Muscle layer of colon (tissue), 2 donors: ENCODE measurements at regions not wholly inside any gene's neighbourhood (a gene's known extent, or its start where the extent isn't known, plus 50 kb on each side); places are given as distances from the start of the nearest gene placed in this dataset.

ENCODE experiments used
- H3K27ac ChIP-seq: one replicate; pipeline ENCODE4 v1.7.0; 2013; ENCODE audit warnings: low read depth, mild to moderate bottlenecking, low read length, moderate library complexity
- H3K27me3 ChIP-seq, 2 donors: one replicate each; pipeline ENCODE4 v1.7.0; 2013; ENCODE audit warnings: low read length in 2 of 2, mild to moderate bottlenecking in 2 of 2; ENCODE audit not compliant: insufficient read depth in 2 of 2, control insufficient read depth in 1 of 2
- H3K36me3 ChIP-seq: one replicate; pipeline ENCODE4 v1.7.0; 2013; ENCODE audit warnings: mild to moderate bottlenecking, low read length; ENCODE audit not compliant: insufficient read depth
- H3K4me1 ChIP-seq: one replicate; pipeline ENCODE4 v1.7.0; 2013; ENCODE audit warnings: mild to moderate bottlenecking, low read length; ENCODE audit not compliant: insufficient read depth
- H3K4me3 ChIP-seq, 2 donors: one replicate each; pipeline ENCODE4 v1.7.0; 2013; ENCODE audit warnings: low read length in 2 of 2, low read depth in 1 of 2, mild to moderate bottlenecking in 1 of 2, moderate library complexity in 1 of 2
- H3K9ac ChIP-seq: one replicate; pipeline ENCODE4 v1.7.0; 2013; ENCODE audit warnings: low read length
- H3K9me3 ChIP-seq: one replicate; pipeline ENCODE4 v1.7.0; 2013; ENCODE audit warnings: mild to moderate bottlenecking, low read length
- donor health status: abdominal sarcoma.
- donor health status: Adenocarcinoma of cecum.

DNA sequence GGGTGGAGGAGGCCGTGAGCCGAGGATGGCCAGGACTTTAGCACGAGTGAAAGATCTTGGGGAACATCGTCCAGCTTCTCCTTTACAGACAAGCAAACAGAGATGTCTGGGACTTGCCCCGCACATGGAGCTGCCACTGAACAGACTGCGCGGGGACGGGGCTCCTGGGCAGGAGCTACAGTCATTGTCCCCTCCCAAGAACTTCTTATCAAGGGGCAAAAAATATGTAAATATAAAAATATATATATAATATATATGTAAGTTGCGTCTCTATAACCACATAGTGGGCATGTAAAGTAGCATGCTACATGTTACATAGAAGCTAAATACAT, 245.0 kb upstream of the SALL3 start:
- no peak overlapping the region for H3K4me3 ChIP-seq
- no peak overlapping the region for H3K9ac ChIP-seq
- H3K27ac ChIP-seq: no peak overlapping the region

DNA sequence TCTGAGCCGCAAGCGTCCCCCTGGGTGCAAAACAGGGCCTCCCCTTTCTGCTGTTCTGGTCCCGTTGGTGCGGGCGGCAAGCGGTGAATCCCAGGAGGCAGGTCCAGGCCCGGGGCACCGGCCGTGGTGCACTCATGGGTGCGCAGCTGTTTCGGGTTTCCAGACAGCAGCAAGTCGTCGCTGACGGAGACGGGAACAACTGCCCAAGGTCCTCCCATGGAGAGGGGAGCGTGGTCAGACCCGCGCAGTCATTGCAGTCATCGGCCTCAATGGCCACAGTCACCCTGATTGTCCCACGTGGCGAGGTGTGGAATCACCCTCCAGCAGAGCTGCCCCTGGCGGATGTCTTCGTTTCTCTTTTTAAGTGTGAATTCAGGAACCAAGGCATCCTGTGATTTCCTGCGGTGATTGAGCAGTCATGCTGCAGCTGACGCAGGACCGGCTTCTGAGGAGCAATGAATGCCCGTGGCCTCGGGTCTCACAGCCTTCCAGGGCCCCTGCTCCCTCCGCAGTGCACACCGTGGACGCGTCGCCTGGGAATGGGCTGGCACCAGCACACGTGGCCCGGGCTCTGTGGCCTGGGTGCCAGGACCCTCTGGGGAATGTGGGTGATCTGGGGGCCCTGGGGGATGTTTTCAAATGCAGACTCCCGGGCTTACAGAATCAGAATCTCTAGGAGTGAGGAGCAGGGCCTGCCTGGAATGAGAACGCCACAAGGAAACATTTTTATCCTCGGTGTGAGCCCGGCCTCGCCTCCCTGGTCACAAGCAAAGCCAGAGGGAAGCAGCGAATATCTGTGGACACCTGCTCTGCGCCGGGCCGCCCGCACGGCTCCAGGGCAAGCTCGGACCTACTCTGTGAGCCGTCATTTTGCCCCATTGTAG, 244.2 kb upstream of the SALL3 start:
- Histone ChIP-seq H3K36me3 (no peaks in the 10 kb centered on the region), H3K27me3 (peaks cover 0 to 12% of the 10 kb centered on the region in 2 donors), H3K4me1 (no peaks in the 10 kb centered on the region), H3K4me3 (no peak overlapping the region), H3K27ac (no peak overlapping the region), H3K9ac (no peak overlapping the region), H3K9me3 (no peaks in the 10 kb centered on the region)

More for the DNA sequence above, 245.0 kb upstream of the SALL3 start:
- Histone ChIP-seq H3K9me3 (no peaks in the 10 kb centered on the region), H3K36me3 (no peaks in the 10 kb centered on the region), H3K4me1 (no peaks in the 10 kb centered on the region), H3K27me3 (peaks cover 0 to 12% of the 10 kb centered on the region in 2 donors)

DNA sequence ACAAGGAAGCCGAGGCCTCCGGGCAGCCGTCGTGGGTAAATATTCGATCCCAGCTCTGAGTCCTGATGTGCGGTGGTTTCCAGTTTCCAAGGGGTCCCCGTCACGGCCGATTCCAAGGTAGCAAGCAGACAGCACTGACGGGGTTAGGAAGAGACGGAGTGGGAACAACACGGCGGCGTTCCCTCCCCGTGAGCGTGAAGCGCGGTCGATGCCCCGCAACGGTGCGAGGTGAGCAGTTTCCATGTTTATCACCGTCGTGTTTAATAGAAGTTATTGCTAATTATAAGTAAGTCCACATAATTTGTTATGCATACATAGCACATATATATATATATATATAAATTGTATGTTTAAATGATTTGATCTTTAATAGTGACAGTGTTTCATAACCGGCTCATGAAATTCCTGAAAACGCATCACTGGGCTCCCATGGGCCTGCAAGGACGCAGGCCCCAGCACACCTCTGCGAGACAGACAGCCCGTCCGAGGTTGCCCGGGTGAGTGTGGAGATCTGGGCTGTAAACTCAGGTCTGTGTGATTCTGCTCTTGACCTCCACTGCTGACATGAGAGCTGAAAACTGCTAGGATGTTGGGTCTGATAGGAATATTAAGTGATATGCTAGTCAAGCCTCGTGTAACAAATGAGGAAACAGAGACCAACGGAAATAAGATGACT, 243.5 kb upstream of the SALL3 start:
- H3K36me3 ChIP-seq: no peaks in the 10 kb centered on the region
- H3K9ac ChIP-seq: no peak overlapping the region
- no peaks in the 10 kb centered on the region for H3K9me3 ChIP-seq
- no peaks in the 10 kb centered on the region for H3K4me1 ChIP-seq
- no peak overlapping the region for H3K4me3 ChIP-seq
- H3K27me3 ChIP-seq: peaks cover 0 to 12% of the 10 kb centered on the region in 2 donors
- H3K27ac ChIP-seq: no peak overlapping the region

DNA sequence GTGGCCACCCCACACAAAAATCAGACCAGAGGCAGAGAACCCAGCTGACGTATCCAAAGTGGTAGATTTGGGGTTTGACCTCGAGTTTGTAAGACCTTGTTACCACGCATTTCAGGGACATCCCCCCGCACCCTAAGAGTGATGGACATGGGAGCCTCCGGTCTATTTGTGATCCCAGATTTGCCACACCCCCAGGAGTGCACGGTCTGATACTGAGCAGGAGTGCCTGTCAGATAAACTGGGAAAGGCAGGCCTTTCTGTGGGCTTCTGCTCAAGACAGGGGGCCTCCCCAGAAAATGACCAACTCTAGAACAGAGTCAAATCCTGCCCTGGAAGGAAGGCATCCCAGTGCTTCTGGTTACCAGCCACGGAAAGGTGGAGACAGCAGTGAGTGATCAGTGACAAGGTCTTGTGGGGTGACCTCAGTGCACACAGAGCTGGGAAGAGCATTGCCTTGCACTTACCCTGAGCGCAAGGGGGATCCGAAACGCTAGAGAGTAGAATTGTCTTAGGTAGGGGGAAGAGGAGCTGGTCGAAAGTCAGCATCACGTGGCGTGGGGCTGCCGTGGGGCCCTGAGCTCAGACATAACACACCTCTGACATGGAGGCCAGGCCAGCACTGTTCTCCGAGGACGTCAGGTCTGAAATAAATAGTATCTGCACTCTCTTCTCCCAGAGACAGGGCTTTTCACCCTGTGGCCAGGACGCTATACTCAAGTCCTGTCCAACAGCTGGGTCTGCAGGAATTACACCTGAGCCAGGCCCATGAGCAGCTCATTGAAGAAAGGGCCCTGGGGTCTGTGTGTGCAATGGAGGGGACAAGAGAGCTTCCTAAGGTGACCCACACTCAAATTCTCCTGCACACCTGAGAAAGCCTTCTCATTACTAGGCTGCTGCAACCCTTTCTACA, 242.4 kb upstream of the SALL3 start:
- Histone ChIP-seq H3K4me3 (no peak overlapping the region), H3K4me1 (no peaks in the 10 kb centered on the region), H3K9ac (no peak overlapping the region), H3K27me3 (peaks cover 0 to 5% of the 10 kb centered on the region in 2 donors), H3K27ac (no peak overlapping the region), H3K9me3 (no peaks in the 10 kb centered on the region), H3K36me3 (no peaks in the 10 kb centered on the region)

GRCh38 chr18:78738076-78738690, 241.4 kb upstream of the SALL3 start:
- no peaks in the 10 kb centered on the region for H3K4me1 ChIP-seq
- H3K27me3 ChIP-seq: no peaks in the 10 kb centered on the region
- no peak overlapping the region for H3K9ac ChIP-seq
- H3K36me3 ChIP-seq: no peaks in the 10 kb centered on the region
- no peak overlapping the region for H3K27ac ChIP-seq
- no peaks in the 10 kb centered on the region for H3K9me3 ChIP-seq
- H3K4me3 ChIP-seq: no peak overlapping the region

DNA sequence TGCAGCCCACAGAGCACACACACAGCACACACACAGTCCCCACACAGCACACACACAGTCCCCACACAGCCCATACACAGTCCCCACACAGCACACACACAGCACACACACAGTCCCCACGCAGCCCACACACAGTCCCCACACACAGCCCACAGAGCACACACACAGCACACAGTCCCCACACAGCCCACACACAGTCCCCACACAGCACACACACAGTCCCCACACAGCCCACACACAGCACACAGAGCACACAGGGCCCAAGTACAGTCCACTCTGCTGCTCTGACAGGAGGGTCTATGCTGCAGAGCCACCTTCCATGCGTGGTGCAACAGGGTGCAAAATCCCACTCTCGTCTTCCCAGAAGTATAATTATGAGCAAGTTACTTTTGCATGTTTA, 240.5 kb upstream of the SALL3 start:
- Histone ChIP-seq H3K9ac (no peak overlapping the region), H3K9me3 (no peaks in the 10 kb centered on the region), H3K4me1 (no peaks in the 10 kb centered on the region)

GRCh38 chr18:78739882-78740677, 239.5 kb upstream of the SALL3 start:
- Histone ChIP-seq H3K4me3 (no peak overlapping the region), H3K9me3 (no peaks in the 10 kb centered on the region), H3K27ac (no peak overlapping the region), H3K27me3 (no peaks in the 10 kb centered on the region), H3K9ac (no peak overlapping the region), H3K4me1 (no peaks in the 10 kb centered on the region), H3K36me3 (no peaks in the 10 kb centered on the region)

More for the DNA sequence above, 240.5 kb upstream of the SALL3 start:
- Histone ChIP-seq H3K27ac (no peak overlapping the region), H3K27me3 (no peaks in the 10 kb centered on the region), H3K4me3 (no peak overlapping the region), H3K36me3 (no peaks in the 10 kb centered on the region)

GRCh38 chr18:78740876-78741275, 238.7 kb upstream of the SALL3 start:
- Histone ChIP-seq H3K27me3 (no peaks in the 10 kb centered on the region), H3K36me3 (no peaks in the 10 kb centered on the region), H3K4me3 (no peak overlapping the region), H3K9ac (no peak overlapping the region), H3K27ac (no peak overlapping the region), H3K4me1 (no peaks in the 10 kb centered on the region), H3K9me3 (no peaks in the 10 kb centered on the region)

DNA sequence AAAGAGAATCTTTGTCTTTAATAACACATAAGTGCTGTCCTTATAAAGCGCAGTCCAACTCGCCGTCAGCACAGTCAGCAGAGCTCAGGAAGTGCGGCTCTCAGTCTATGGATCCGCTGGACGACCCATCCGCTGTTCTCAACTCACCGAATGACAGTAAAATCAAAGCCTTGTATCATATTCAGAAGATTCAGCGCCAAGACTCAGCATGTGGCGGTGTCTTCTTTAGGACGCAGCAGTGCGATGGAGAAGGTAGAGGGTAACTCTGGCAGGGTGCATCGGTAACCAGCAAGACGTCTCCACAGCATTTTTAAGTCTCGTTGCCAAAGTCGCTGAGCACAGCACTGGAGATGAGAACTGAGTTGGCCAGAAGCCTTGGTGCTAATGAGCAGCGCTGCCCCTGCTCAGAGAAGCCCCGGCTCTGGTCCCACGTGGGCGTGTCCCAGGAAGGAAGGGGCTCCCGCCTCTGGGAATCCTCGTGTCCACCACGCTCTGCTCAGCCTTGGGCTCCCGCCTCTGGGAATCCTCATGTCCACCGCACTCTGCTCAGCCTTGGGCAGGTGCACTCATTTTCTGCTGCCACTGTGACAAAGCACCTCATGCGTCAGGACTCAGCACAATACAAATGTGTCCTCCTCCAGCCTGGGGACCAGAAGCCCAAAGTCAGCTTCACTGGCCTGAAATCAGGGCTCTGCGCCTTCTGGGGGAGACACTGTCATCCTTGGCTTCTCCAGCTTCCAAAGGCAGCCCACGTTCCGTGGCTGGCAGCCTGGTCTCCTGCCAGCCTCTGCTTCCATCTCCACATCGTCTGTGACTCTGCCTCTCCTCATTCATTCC, 238.0 kb upstream of the SALL3 start:
- no peaks in the 10 kb centered on the region for H3K27me3 ChIP-seq
- no peaks in the 10 kb centered on the region for H3K4me1 ChIP-seq
- no peak overlapping the region for H3K9ac ChIP-seq
- H3K36me3 ChIP-seq: no peaks in the 10 kb centered on the region
- no peaks in the 10 kb centered on the region for H3K9me3 ChIP-seq
- H3K27ac ChIP-seq: no peak overlapping the region
- H3K4me3 ChIP-seq: no peak overlapping the region

DNA sequence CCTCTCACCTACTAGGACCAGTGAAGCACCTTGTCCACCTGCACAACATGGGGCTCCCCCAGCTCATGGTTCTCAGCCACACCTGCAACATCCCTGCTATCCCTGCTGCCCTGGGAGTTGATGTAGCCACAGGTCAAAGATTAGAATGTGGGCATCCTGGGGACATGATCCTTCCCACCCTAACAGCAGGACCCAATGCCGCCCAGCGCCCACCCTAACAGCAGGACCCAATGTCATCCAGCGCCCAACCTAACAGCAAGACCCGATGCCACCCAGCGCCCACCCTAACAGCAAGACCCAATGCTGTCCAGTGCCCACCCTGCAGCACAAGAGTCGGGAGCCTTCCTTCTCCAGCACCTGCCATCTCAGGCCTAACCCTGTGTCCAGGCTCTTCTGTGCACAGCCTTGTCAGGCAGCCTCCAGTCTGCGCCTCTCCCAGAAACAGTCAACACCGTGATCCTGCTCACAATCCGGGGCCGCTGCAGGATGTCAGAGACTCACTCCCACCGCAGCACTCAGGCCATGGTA, 237.3 kb upstream of the SALL3 start:
- Histone ChIP-seq H3K9ac (no peak overlapping the region), H3K4me1 (no peaks in the 10 kb centered on the region), H3K27ac (no peak overlapping the region), H3K27me3 (no peaks in the 10 kb centered on the region), H3K36me3 (no peaks in the 10 kb centered on the region), H3K4me3 (no peak overlapping the region), H3K9me3 (no peaks in the 10 kb centered on the region)
